RPMI8226 (cell line): ENCODE measurements at regions not wholly inside any gene's neighbourhood (a gene's known extent, or its start where the extent isn't known, plus 50 kb on each side); places are given as distances from the start of the nearest gene placed in this dataset.

Experiments
- DNase-seq: peaks from one replicate; pipeline ENCODE4 v3.0.0-alpha.2; 2015

- no peak for DNase-seq
Measured at GRCh38 chr2:177088529-177088928, 124.1 kb upstream of the HNRNPA3 start.

GRCh38 chr2:177090967-177091366 lies 121.6 kb upstream of the HNRNPA3 start:
- DNase-seq: no peak

- DNase-seq: no peak
Measured at GRCh38 chr2:177093371-177093770, 119.2 kb upstream of the HNRNPA3 start.

- DNase-seq: no peak
Measured at GRCh38 chr2:177098001-177098613, 114.5 kb upstream of the HNRNPA3 start.

GRCh38 chr2:177101930-177102329 lies 110.7 kb upstream of the HNRNPA3 start:
- no peak for DNase-seq

GRCh38 chr2:177106212-177106611 lies 106.4 kb upstream of the HNRNPA3 start:
- DNase-seq: peak; percentile 5

GRCh38 chr2:177108890-177109289 lies 103.7 kb upstream of the HNRNPA3 start:
- DNase-seq: no peak

GRCh38 chr2:177114712-177115111 lies 97.9 kb upstream of the HNRNPA3 start:
- DNase-seq: no peak

- DNase-seq: no peak
Measured at GRCh38 chr2:177117755-177118154, 94.8 kb upstream of the HNRNPA3 start.

- DNase-seq: no peak
Measured at GRCh38 chr2:177118636-177119035, 94.0 kb upstream of the HNRNPA3 start.

GRCh38 chr2:177119099-177119498 lies 93.5 kb upstream of the HNRNPA3 start:
- no peak for DNase-seq

GRCh38 chr2:177123048-177123447 lies 89.5 kb upstream of the HNRNPA3 start:
- no peak for DNase-seq

GRCh38 chr2:177124371-177124770 lies 88.2 kb upstream of the HNRNPA3 start:
- no peak for DNase-seq

- no peak for DNase-seq
Measured at GRCh38 chr2:177127821-177128220, 84.8 kb upstream of the HNRNPA3 start.

- DNase-seq: no peak
Measured at GRCh38 chr2:177129610-177130009, 83.0 kb upstream of the HNRNPA3 start.

GRCh38 chr2:177131858-177132257 lies 80.7 kb upstream of the HNRNPA3 start:
- DNase-seq: no peak

- DNase-seq: no peak
Measured at GRCh38 chr2:177138823-177139222, 73.8 kb upstream of the HNRNPA3 start.

GRCh38 chr2:177141866-177142265 lies 70.7 kb upstream of the HNRNPA3 start:
- DNase-seq: no peak

- DNase-seq: no peak
Measured at GRCh38 chr2:177143444-177143843, 69.2 kb upstream of the HNRNPA3 start.

- DNase-seq: peak; percentile 57
Measured at GRCh38 chr2:177147093-177147694, 65.4 kb upstream of the HNRNPA3 start.

- no peak for DNase-seq
Measured at GRCh38 chr2:177147834-177148445, 64.7 kb upstream of the HNRNPA3 start.

- DNase-seq: peak; percentile 78
Measured at GRCh38 chr2:177148477-177149154, 64.0 kb upstream of the HNRNPA3 start.

- DNase-seq: no peak
Measured at GRCh38 chr2:177149155-177149503, 63.5 kb upstream of the HNRNPA3 start.

- no peak for DNase-seq
Measured at GRCh38 chr2:177153805-177154204, 58.8 kb upstream of the HNRNPA3 start.
